NCI-H2107 treated with DMSO at 0.1 percent for 48 hours (cell line): ENCODE measurements at regions not wholly inside any gene's neighbourhood (a gene's known extent, or its start where the extent isn't known, plus 50 kb on each side); places are given as distances from the start of the nearest gene placed in this dataset.

Experiments used
- DNase-seq: peaks from one replicate; lab custom pipeline; 2025; ENCODE audit not compliant: unreplicated experiment; lab: John Stamatoyannopoulos, UW

GRCh38 chr16:51035711-51036110 lies 115.4 kb downstream of the SALL1 start:
- no peak for DNase-seq

DNA sequence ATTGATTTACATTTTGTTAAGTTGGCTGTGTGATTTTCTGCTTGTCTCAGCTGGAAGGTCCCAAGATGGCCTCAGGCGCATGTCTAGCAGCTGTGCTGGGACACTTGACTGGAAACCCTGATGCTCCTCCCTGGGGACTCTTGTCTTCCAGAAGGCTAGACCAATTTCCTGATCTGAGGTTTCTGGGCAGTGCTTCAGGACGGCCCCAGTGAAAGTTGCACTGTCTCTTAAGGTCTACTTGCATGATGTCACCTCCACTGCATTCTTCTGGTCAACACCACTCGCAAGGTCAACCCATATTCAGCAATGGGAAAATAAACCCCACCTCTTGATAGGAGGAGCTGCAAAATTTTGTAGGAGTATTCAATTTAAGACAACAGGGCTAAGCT lies 116.0 kb downstream of the SALL1 start:
- DNase-seq: no peak

GRCh38 chr16:51034481-51035109 lies 116.5 kb downstream of the SALL1 start:
- peak; percentile 18 for DNase-seq

DNA sequence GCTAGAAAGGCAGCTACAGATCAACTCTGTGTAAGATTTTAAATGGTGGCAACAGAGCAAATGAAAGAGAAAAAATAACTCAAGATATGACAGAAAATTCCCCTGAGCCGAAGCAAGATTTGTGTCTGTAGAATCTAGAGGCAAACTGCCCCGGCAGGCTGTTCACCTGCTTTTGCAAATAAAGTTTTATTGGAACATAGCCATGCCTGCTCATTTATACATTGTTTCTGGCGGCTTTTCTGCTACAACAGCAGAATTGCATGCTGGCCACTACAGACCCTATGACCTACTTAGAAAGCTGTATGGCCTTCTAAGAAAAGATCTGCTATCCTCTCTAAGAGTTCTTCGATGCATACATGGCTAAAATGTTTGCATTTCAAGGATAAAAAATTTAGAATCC lies 119.5 kb downstream of the SALL1 start:
- no peak for DNase-seq

DNA sequence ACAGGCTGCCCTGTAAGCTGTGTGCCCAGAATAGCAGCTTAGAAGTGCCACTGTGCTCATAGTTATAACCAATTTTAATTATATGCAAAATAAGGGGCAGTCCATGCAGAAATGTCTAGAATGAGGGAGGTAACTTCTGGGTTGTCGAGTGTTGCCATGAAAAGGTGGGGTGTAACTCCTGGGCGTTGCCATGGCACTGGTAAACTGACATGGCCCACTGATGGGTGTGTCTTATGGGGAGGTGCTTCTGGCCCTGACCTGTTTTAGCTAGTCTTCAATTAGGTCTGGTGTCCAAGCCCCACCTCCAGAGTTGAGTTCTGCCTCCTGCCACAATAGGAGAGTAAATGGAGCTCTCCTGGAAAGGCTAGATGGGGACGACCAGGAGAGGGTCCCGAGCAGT lies 120.6 kb downstream of the SALL1 start:
- DNase-seq: no peak

DNA sequence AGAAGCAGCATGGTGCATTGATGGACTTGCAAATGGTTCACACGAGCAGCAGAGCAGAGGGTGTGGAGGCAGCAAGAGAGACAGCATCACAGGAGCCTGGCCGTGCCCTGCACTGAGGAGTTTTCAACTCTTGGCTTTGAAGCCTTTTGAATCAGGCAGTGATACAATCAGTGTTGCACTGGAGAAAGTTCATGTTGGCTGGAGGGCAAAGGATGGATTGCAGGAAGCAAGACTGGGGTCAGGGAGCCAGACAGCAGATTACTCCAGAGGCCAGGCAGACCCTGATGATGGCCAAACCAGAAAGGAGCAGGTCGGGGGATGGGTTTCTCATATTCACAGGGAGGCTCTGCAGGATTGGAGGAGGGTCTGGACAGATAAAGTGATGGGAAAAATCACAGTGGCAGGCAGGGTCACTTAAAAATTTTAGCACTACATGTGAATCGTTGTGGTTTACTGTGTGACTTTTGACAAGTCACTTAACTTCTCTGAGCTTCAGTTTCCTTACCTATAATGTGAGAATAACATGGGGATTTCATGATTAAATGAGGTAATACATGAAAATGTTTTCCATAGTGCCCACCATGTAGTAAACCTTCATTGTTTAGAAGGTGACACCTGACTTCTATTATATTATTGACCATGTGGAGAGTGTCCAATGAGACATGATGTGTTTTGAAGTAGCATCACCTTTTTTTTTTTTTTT lies 125.3 kb downstream of the SALL1 start:
- DNase-seq: no peak

DNA sequence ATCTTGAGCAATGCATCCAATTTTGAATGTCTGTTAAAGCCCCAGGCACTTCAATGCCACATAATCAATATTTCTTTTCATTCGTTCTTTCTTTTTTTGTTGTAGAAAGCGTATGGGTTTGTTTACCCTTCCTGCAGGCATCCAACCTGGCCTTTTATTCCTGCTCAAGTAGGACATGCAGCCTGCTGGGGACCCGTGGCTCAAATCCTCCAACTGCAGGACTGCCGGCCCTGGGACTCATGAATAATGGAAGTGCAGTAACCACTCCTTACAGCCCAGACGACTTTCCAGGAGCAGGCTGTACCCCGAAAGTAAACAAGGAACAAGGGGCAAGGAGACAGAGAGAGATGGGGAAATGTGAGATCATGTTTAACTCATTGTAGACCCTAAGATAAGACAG lies 126.4 kb downstream of the SALL1 start:
- DNase-seq: peak; percentile 7

- no peak for DNase-seq
These were observed 128.1 kb downstream of the SALL1 start for GRCh38 chr16:51022955-51023354.

GRCh38 chr16:51019617-51020016 lies 131.5 kb downstream of the SALL1 start:
- no peak for DNase-seq

DNA sequence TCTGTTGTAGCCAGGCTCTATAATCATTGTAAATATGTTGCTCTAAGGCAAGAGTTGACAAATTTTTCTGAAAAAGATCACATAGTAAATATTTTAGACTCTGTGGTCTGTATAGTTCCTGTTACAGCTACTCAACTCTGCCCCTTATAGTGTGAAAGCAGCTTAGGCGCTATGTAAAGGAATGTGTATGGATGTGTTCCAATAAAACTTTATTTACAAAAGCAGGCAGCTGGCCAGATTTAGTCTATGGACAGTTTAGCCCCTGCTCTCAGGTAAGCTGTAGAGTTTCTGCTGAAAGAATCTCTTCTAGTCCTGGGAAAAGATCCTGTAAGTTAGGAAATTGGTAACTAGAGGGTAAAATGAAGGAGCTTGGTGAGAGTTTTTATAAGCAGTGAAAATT lies 133.1 kb downstream of the SALL1 start:
- DNase-seq: no peak

DNA sequence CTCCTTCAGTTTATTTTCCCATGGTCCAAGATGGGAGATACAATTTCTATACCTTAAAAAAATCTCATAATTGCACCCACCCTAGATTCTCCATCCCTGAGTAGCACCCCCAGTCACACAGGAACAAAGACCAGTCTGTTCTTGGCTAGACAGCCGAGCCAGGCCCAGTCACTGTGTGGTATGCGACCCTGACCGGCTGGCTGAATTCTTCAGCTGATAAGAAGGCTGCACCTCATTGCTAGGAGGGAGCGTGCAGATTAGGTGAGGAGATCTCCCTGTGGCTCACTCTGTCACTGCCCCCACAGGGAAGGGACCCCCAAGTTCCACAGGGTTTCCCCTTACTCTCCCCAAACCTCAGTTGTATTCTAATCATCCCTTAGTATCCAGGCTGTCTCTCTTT lies 138.7 kb downstream of the SALL1 start:
- no peak for DNase-seq

DNA sequence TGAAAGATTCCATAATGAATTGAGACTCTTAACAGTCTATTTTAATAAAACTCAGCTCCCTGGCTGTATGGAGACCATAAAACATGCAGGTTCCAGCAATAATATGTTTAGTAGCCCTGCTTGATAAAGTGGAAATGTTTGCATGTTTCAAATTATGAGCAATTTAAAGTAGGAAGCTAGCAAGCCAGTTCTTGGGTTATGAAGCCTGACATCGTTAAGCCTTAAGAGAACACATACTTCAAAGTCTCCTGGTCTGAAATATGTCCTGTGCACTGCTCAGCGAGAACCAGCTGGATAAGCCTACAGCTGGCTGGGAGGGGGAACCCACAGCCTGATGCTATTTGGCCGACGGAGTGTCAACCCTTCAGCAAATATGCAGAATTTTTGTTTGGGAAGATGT lies 140.3 kb downstream of the SALL1 start:
- no peak for DNase-seq

DNA sequence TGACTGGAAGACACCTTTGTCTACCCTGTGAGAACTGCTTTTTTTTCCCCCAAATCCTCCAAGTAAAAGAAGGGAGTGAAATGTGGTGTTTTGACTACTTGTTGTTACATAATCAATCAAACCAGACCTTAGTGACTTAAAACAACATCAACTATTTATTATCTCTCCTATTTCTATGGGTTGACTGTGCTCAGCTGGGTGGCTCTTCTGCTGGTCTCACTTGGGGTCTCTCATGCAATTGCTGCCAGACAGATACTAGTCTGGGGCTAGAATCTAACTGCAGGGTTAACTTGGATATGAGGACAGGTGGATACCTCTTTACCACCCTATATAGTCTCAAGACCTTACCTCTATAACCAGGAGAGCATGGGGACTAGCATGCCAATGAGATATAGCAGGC lies 141.3 kb downstream of the SALL1 start:
- DNase-seq: no peak

GRCh38 chr16:51009359-51009758 lies 141.7 kb downstream of the SALL1 start:
- no peak for DNase-seq

GRCh38 chr16:51008607-51009006 lies 142.5 kb downstream of the SALL1 start:
- no peak for DNase-seq

- no peak for DNase-seq
These were observed 143.0 kb downstream of the SALL1 start for GRCh38 chr16:51008037-51008436.

DNA sequence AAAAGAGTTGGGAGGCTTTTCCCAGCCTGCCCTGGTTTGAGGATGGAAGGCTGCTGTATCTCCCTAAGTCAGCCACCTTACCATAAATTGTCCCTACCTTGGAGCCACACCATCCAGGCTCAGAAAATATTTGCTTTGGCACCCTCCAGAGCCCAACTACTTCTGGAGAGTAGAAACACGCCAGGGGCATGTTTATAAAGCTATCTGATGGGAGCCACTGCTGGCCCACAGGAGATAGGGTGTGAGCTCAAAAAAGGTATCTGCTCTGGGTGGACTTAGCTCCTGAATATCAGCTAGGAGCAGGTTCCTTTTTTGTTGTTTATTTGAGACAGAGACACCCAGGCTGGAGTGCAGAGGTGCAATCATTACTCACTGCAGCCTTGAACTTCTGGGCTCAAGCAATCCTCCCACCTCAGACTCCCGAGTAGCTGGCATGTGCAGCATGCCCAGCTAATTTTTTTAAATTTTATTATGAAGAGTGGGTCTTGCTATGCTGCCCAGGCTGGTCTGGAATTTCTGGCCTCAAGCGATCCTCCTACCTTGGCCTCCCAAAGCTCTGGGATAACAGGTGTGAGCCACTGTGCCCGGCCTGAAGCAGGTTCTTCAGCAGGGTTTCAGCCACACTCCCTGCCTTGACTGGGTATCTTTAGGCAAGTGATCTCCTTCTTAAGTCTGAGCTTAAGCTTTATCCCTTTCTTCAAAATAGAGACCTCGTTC lies 147.1 kb downstream of the SALL1 start:
- DNase-seq: no peak

GRCh38 chr16:51002881-51003490 lies 148.1 kb downstream of the SALL1 start:
- no peak for DNase-seq

- no peak for DNase-seq
These were observed 151.9 kb downstream of the SALL1 start for GRCh38 chr16:50999181-50999580.

GRCh38 chr16:50998411-50998810 lies 152.7 kb downstream of the SALL1 start:
- DNase-seq: no peak

GRCh38 chr16:50997679-50998078 lies 153.4 kb downstream of the SALL1 start:
- peak; percentile 4 for DNase-seq

GRCh38 chr16:50996830-50997186 lies 154.3 kb downstream of the SALL1 start:
- no peak for DNase-seq
